GM18498 (cell line): ENCODE measurements at regions not wholly inside any gene's neighbourhood (a gene's known extent, or its start where the extent isn't known, plus 50 kb on each side); places are given as distances from the start of the nearest gene placed in this dataset.
"Not testable (repeated sequence)": the region's sequence is repeated elsewhere in the genome, so short reads cannot be mapped to it uniquely, and the experiment has no call there.

Experiments
- ATAC-seq: cut with Tn5 transposase; IDR thresholded peaks from one replicate; pipeline ENCODE4 v1.9.1; 2021; ENCODE audit warnings: mild to moderate bottlenecking, moderate library complexity; ENCODE audit not compliant: unreplicated experiment

- ATAC-seq = no peak
Observed at GRCh38 chr7:42688056-42688371, 223.9 kb downstream of the C7orf25 start.

- no peak for ATAC-seq
Observed at GRCh38 chr7:42687211-42688055, 224.4 kb downstream of the C7orf25 start.

DNA sequence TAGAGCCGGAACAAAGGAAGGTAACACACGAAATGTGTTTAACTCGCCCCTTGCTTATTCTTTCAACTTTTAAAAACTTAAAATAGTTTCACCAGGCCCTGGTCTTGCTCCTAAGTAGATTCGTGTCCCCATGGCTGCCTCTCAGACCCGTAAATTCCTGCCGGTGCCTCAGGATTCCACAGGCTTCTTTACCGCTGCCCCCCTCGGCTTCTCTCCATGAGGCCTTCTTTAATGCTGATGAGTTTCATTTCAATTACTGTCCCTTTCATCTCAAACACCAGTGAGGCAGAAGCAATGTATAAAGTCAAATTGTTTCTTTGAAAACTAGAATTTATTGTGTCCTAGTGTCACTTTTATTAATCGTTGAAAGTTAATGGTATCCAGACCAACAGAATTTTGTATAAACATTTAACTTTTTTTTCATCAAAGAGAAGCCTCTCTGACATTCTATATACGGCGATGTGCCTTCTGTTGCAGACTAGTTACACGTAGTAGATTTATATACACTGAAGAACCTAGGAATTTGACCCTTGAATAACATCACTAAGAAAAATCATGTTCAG lies 225.2 kb downstream of the C7orf25 start:
- no peak for ATAC-seq

GRCh38 chr7:42685911-42686310 lies 226.0 kb downstream of the C7orf25 start:
- no peak for ATAC-seq

DNA sequence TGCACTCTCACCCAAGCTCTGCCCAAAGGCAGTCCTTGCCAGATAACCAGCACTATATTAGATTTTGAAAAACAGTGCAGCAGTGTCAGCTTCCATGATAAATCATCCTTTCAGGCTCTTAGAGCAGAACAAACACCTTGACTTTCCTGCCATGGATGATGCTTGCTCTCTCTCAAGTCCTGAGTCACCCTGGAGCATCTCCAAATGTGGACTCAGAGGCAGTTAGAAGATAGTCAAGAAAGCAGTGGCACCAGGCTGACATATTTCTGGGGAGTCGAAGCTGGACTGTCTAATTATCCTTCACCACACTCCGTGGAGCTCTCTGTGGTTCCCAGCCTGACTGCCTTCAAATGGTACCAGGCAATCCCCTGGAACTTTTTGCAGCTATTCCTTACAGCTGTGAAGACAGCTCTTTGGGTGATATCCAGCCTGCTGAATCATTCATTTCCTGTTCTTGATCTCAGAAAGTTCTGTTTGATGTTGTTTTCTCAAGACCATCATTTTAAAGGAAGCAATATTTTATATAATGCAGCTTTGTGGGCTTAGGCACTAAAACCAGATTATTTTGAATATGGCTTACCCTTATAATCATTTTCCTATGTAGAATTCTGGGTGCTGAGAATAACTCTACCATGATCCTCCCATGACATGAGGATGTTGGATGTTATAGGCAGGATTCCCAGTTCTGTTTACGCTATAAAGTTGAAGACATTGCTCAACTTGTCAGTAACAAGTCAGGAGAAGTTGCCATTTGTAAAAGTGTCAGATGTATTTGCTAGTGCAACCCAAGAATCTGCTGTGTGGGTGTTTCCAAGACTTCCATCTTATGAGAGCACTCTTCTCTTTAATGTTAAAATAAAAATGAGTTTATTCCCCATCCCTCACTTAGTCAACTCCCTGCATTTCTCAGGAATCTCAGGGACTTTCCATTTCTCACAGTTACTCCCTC lies 233.8 kb downstream of the C7orf25 start:
- ATAC-seq = no peak

- no peak for ATAC-seq
Observed at GRCh38 chr7:42674541-42674940, 237.3 kb downstream of the C7orf25 start.

GRCh38 chr7:42673951-42674350 lies 237.9 kb downstream of the C7orf25 start:
- no peak for ATAC-seq

- ATAC-seq = no peak
Observed at GRCh38 chr7:42672339-42672999, 239.4 kb downstream of the C7orf25 start.

DNA sequence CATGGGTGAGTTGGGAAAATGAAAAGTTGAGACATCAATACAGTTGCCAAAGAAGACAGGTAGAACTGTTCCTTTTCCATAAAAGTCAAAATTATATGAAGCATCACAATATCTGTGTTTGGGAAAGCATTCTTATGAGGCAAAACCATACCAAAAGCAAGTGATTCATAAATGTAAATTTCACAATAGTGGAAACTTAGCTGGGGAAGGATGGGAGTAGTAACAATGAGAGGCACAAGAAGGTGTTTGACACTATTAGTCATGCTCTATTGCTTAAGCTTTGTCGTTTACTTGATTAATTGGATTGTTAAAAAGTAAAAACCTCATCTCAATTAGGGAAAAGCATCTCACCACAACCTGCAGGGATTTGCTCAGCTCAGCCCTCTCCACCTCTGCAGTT lies 240.2 kb downstream of the C7orf25 start:
- ATAC-seq = no peak

DNA sequence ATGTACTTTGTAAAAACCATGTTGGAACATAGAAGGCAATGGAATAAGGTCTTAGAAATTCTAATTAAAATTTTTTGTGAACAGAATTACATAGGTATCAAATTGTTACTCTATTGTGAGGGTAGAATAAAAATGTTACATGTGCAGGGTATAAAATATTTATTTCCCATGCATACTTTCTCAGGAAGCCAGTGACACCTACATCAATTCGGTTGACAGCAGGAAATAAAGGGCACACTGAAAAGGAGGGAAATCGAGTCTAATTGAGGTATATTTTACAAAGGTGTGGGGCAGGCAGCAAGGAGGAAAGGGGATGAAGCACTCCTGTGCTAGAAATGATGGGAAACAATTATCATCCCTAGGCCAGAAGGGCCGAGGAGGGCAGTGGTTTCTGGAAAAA lies 244.9 kb downstream of the C7orf25 start:
- ATAC-seq = no peak

- ATAC-seq = no peak
Observed at GRCh38 chr7:42662862-42663261, 249.0 kb downstream of the C7orf25 start.

- ATAC-seq = no peak
Observed at GRCh38 chr7:42661312-42661711, 250.6 kb downstream of the C7orf25 start.

DNA sequence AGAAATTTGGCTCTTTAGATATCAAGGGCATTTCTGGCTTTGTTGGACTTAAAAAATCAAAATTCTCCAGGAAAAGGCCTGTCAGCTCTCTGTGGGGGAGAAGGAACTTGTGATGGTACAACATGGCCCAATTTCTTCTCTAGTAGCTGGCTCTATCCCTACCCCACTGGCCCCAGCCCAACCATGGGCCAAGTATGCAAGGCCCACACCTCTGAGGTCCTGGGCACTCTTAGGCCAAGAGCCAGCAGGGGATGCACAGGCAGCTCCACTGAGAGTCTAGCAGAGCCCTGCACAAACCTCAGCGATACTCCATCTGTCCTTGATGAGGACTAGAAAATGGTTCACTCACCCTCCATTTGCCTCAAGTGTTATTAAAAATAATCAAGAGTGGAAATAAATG lies 261.2 kb downstream of the C7orf25 start:
- no peak for ATAC-seq

DNA sequence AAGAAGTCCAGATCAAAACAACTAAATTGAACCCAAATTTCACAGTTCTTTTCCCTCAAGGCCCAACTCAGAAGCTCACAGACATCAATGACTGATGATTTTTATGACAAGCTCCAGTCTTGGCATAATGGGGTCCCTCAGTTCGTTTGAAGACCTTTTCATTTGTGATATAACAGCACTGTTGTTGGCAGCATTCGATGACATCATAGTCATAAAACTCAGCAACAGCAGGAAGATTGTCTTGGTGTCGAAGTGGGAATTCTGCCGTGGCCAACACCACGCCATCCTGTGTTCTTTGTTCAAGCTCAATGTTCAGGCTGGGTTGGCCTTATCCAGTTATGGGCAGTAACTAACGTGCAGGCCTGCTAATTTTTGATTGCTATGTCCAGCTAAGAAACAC lies 261.7 kb downstream of the C7orf25 start:
- ATAC-seq = no peak

DNA sequence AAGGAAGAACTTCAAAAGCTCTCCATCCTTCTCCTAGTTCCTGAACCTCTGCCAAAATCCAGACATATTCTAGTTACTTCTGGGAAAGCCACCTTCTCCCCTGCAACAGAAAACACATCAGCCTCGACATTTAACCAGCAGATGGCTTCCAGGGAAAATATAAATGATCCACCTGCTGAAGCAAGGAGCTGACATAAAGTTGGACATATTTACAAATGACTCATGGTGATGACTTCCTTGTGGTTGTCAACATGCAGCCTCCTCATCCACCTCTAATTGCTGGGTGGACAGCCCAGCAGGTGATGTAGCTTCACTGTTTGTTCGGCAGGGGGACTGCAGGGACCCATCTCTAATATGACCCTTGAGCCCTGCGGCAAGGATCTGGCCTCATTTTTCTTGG lies 266.0 kb downstream of the C7orf25 start:
- no peak for ATAC-seq

GRCh38 chr7:42642699-42643098 lies 269.2 kb downstream of the C7orf25 start:
- ATAC-seq = no peak

- ATAC-seq = no peak
Observed at GRCh38 chr7:42639930-42640329, 271.9 kb downstream of the C7orf25 start.

GRCh38 chr7:42636380-42636779 lies 275.5 kb downstream of the C7orf25 start:
- ATAC-seq = not testable (repeated sequence)

DNA sequence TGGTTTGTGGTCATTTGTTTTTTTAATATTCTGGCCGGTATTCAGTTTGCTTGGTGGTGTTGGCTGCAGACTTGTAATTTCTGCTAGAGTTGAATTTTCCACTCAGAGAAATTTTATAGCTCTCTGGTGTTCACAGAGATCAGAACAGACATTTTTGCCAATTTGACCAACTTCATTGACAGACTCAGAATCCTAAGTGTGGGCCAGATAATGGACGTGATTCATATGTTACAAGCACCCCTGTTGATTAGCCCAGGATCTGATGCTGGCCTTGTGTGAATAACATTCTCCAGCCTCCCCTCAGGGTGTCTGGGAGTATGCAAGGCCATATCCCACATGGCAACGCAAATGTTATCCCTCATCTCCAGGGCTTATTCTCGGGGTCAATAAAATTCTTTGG lies 283.8 kb downstream of the C7orf25 start:
- ATAC-seq = no peak

DNA sequence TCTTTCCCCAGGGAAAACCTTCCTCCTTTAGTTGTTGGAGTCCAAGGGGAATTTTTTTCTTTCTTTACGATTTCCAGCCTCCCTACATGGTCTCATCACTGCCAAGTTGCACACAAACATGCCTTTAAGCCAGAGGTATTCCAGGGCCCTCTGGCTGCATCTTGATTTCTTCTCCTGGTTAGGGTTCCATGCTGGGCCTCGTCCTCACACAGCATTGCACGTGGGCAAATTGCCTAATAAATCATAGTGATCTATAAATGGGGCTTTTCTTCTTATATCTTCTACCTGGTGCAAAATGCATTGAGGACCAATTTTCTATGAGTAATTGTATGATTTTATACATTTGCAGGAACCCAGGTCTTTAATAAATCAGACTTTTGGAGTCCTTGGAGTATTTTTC lies 284.2 kb downstream of the C7orf25 start:
- no peak for ATAC-seq

GRCh38 chr7:42627101-42627500 lies 284.8 kb downstream of the C7orf25 start:
- ATAC-seq = no peak
